Neural cell (in vitro differentiated cells): ENCODE measurements at regions not wholly inside any gene's neighbourhood (a gene's known extent, or its start where the extent isn't known, plus 50 kb on each side); places are given as distances from the start of the nearest gene placed in this dataset.

Experiments used
- H2AFZ ChIP-seq: fragments of 200-600, 300-800 bp; sonication (generic), shearing (Covaris generic); 2 replicates; pipeline ENCODE4 v1.6.0; 2014; ENCODE audit warnings: low read depth, mild to moderate bottlenecking, antibody characterized with exemption, low read length, moderate library complexity
- H3F3A ChIP-seq: fragments of 200-600 bp; shearing (Covaris generic); 2 replicates; pipeline ENCODE4 v1.6.1; 2016; ENCODE audit warnings: mild to moderate bottlenecking, moderate library complexity, mixed read lengths, antibody characterized with exemption, low read length; ENCODE audit not compliant: insufficient read depth, poor library complexity, severe bottlenecking
- H3K27ac ChIP-seq: fragments of 200-600, 300-800 bp; sonication (generic), shearing (Covaris generic); 2 replicates; pipeline ENCODE4 v1.5.1; 2014; ENCODE audit warnings: mild to moderate bottlenecking, low read length, moderate library complexity
- H3K27me3 ChIP-seq: fragments of 300-800, 200-600 bp; sonication (generic), shearing (Covaris generic); 2 replicates; pipeline ENCODE4 v1.6.0; 2014; ENCODE audit warnings: mild to moderate bottlenecking, low read depth, low read length, moderate library complexity; ENCODE audit not compliant: insufficient read depth
- H3K36me3 ChIP-seq: fragments of 300-800, 200-600 bp; sonication (generic), shearing (Covaris generic); 2 replicates; pipeline ENCODE4 v1.5.1; 2014; ENCODE audit warnings: mild to moderate bottlenecking, antibody characterized with exemption, low read length, moderate library complexity; ENCODE audit not compliant: insufficient read depth
- H3K4me2 ChIP-seq: fragments of 300-800, 200-600 bp; sonication (generic), shearing (Covaris generic); 2 replicates; pipeline ENCODE4 v1.6.0; 2014; ENCODE audit warnings: mild to moderate bottlenecking, low read length
- H3K4me3 ChIP-seq: fragments of 300-800, 200-600 bp; sonication (generic), shearing (Covaris generic); 2 replicates; pipeline ENCODE4 v1.5.1; 2014; ENCODE audit warnings: mild to moderate bottlenecking, low read length, moderate library complexity
- H3K79me2 ChIP-seq: fragments of 200-600 bp; shearing (Covaris generic); replicated peaks from 2 replicates; pipeline ENCODE4 v1.6.0; 2014; ENCODE audit warnings: mild to moderate bottlenecking, low read length, moderate library complexity; ENCODE audit not compliant: insufficient read depth
- H3K9ac ChIP-seq: fragments of 300-800, 200-600 bp; sonication (generic), shearing (Covaris generic); 2 replicates; pipeline ENCODE4 v1.6.1; 2016; ENCODE audit warnings: mild to moderate bottlenecking, low read length, mixed read lengths
- H3K9me2 ChIP-seq: fragments of 200-600 bp; shearing (Covaris generic); 2 replicates; pipeline ENCODE4 v1.6.1; 2016; ENCODE audit warnings: mild to moderate bottlenecking, low read length, mixed read lengths; ENCODE audit not compliant: insufficient read depth
- H3K9me3 ChIP-seq: fragments of 200-600, 300-800 bp; sonication (generic), shearing (Covaris generic); 2 replicates; pipeline ENCODE4 v1.6.1; 2016; ENCODE audit warnings: mild to moderate bottlenecking, mixed run types, low read length, moderate library complexity, mixed read lengths
- H4K20me1 ChIP-seq: fragments of 200-600 bp; shearing (Covaris generic); 2 replicates; pipeline ENCODE4 v1.6.1; 2016; ENCODE audit warnings: mild to moderate bottlenecking, mixed run types; ENCODE audit not compliant: insufficient read depth
- EP300 ChIP-seq: fragments of 450-650 bp; conservative IDR thresholded peaks from 2 replicates; pipeline ENCODE4 v1.6.1; 2014; ENCODE audit warnings: antibody characterized with exemption, mild to moderate bottlenecking, moderate library complexity; ENCODE audit not compliant: poor library complexity, severe bottlenecking
- EZH2 ChIP-seq: fragments of 200-600, 300-800 bp; shearing (Covaris generic), sonication (generic); IDR thresholded peaks from 2 replicates; pipeline ENCODE4 v1.6.1; 2014; ENCODE audit warnings: antibody characterized with exemption, low read length, borderline replicate concordance, mild to moderate bottlenecking; ENCODE audit not compliant: insufficient read depth, poor library complexity, severe bottlenecking
- MXI1 ChIP-seq: fragments of 450-650 bp; conservative IDR thresholded peaks from 2 replicates; pipeline ENCODE4 v1.6.1; 2014; ENCODE audit warnings: antibody characterized with exemption, mild to moderate bottlenecking; ENCODE audit not compliant: poor library complexity, severe bottlenecking
- POLR2AphosphoS5 ChIP-seq: IDR thresholded peaks from 2 replicates; pipeline ENCODE4 v1.6.1; 2012
- RAD21 ChIP-seq: fragments of 450-650 bp; conservative IDR thresholded peaks from 2 replicates; pipeline ENCODE4 v1.6.1; 2014; ENCODE audit warnings: antibody characterized with exemption, mild to moderate bottlenecking, moderate library complexity
- SMC3 ChIP-seq: fragments of 450-650 bp; conservative IDR thresholded peaks from 2 replicates; pipeline ENCODE4 v1.6.1; 2014; ENCODE audit warnings: antibody characterized with exemption, mild to moderate bottlenecking, moderate library complexity; ENCODE audit not compliant: poor library complexity
- TAF1 ChIP-seq: IDR thresholded peaks from 2 replicates; pipeline ENCODE4 v1.6.1; 2012; ENCODE audit warnings: low read depth
- TF ChIP-seq, protein P1 (sequence below): fragments of 450-650 bp; IDR thresholded peaks from 2 replicates; pipeline ENCODE4 v1.5.1; 2014; ENCODE audit warnings: antibody characterized with exemption, mild to moderate bottlenecking, moderate library complexity; ENCODE audit not compliant: poor library complexity, severe bottlenecking
- TF ChIP-seq, protein P2 (sequence below): IDR thresholded peaks from 2 replicates; pipeline ENCODE4 v1.6.1; 2012; ENCODE audit warnings: borderline replicate concordance

DNA sequence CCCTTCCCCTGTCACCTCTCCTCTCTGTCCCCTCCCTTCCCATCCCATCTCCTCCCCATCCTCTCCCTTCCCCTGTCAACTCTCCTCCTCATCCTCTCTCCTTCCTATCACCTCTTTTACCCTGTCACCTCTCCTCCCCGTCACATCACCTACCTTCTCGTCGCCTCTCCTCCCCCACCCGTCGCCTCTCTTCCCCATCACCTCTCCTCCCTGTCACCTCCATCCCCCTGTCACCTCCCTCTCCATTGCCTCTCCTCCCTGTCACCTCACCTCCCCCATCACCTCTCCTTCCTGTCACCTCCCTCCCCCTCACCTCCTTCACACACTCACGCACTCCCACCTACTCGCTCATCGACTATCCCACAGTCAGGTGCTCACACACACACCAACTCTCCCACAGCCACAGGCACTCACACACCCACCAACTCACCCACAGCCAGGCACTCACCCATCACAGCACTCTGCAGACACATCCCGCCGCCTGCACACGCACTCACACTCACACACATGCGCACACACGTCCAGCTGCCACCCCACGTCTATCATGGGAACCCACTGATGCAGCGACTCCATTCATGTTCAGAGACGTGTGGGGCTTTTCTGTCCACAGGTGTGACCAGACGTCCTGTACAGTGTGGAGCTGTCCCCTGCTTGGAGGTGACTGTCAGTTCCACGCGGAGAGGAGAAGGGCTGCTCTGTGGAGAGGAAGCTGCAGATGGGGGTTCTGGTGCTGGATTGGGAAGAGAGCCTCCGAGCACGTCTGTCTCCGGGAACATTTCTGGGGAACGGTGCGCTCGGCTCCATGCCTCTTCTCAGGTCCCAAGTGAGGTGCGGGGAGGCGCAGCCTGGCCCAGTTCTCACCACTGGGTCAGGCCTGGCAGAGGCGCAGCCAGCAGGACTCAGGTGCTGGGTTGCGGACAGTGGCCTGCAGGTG lies 184.3 kb downstream of the TTLL2 start:
- Histone ChIP-seq H3K4me3 (no peak overlapping the region), H3K9me3 (no peaks in the 10 kb centered on the region), H4K20me1 (no peaks in the 10 kb centered on the region), H3K27me3 (no peaks in the 10 kb centered on the region), H3K4me2 (no peak overlapping the region), H3K36me3 (no peaks in the 10 kb centered on the region), H3F3A (no peaks in the 10 kb centered on the region), H3K27ac (no peak overlapping the region), H3K79me2 (no peaks in the 10 kb centered on the region), H2AFZ (no peak overlapping the region), H3K9ac (no peak overlapping the region), H3K9me2 (no peaks in the 10 kb centered on the region)
- no peak for TF ChIP-seq EZH2

DNA sequence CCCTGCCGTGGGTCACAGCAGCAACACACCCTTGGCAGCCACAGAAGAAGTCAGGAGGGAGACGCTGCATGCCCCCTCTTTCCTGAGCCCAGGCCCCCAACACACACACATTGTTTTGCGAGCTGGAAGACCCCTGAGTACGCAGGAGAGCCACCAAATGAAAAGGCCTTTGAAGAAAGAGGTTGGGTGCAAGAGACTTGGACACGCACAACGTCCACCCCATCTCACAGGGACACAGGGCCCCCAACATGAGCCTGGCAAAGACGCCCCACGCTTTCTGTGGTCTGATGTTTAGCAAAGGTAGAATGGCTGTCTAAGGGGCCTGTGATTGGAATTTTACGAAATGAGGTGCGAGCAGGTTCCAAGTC lies 185.0 kb downstream of the TTLL2 start:
- Histone ChIP-seq H2AFZ (no peak overlapping the region), H3K4me3 (no peak overlapping the region), H3K9me3 (no peaks in the 10 kb centered on the region), H3F3A (no peaks in the 10 kb centered on the region), H3K27ac (no peak overlapping the region), H3K9me2 (no peaks in the 10 kb centered on the region), H3K79me2 (no peaks in the 10 kb centered on the region), H3K4me2 (no peak overlapping the region), H3K27me3 (no peaks in the 10 kb centered on the region), H3K36me3 (no peaks in the 10 kb centered on the region), H4K20me1 (no peaks in the 10 kb centered on the region), H3K9ac (no peak overlapping the region)
- TF ChIP-seq MXI1 (no peak), TAF1 (no peak), SMC3 (no peak), POLR2AphosphoS5 (no peak), EZH2 (no peak), RAD21 (no peak), EP300 (no peak)
- TF ChIP-seq, protein P1, sequence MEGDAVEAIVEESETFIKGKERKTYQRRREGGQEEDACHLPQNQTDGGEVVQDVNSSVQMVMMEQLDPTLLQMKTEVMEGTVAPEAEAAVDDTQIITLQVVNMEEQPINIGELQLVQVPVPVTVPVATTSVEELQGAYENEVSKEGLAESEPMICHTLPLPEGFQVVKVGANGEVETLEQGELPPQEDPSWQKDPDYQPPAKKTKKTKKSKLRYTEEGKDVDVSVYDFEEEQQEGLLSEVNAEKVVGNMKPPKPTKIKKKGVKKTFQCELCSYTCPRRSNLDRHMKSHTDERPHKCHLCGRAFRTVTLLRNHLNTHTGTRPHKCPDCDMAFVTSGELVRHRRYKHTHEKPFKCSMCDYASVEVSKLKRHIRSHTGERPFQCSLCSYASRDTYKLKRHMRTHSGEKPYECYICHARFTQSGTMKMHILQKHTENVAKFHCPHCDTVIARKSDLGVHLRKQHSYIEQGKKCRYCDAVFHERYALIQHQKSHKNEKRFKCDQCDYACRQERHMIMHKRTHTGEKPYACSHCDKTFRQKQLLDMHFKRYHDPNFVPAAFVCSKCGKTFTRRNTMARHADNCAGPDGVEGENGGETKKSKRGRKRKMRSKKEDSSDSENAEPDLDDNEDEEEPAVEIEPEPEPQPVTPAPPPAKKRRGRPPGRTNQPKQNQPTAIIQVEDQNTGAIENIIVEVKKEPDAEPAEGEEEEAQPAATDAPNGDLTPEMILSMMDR, result no peak
- TF ChIP-seq, protein P2, sequence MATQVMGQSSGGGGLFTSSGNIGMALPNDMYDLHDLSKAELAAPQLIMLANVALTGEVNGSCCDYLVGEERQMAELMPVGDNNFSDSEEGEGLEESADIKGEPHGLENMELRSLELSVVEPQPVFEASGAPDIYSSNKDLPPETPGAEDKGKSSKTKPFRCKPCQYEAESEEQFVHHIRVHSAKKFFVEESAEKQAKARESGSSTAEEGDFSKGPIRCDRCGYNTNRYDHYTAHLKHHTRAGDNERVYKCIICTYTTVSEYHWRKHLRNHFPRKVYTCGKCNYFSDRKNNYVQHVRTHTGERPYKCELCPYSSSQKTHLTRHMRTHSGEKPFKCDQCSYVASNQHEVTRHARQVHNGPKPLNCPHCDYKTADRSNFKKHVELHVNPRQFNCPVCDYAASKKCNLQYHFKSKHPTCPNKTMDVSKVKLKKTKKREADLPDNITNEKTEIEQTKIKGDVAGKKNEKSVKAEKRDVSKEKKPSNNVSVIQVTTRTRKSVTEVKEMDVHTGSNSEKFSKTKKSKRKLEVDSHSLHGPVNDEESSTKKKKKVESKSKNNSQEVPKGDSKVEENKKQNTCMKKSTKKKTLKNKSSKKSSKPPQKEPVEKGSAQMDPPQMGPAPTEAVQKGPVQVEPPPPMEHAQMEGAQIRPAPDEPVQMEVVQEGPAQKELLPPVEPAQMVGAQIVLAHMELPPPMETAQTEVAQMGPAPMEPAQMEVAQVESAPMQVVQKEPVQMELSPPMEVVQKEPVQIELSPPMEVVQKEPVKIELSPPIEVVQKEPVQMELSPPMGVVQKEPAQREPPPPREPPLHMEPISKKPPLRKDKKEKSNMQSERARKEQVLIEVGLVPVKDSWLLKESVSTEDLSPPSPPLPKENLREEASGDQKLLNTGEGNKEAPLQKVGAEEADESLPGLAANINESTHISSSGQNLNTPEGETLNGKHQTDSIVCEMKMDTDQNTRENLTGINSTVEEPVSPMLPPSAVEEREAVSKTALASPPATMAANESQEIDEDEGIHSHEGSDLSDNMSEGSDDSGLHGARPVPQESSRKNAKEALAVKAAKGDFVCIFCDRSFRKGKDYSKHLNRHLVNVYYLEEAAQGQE, result no peak
